HG03196 (cell line): ENCODE measurements at regions not wholly inside any gene's neighbourhood (a gene's known extent, or its start where the extent isn't known, plus 50 kb on each side); places are given as distances from the start of the nearest gene placed in this dataset.
"Not testable (repeated sequence)": the region's sequence is repeated elsewhere in the genome, so short reads cannot be mapped to it uniquely, and the experiment has no call there.

ENCODE experiments used
- ATAC-seq: cut with Tn5 transposase; IDR thresholded peaks from one replicate; pipeline ENCODE4 v1.9.1; 2021; ENCODE audit not compliant: unreplicated experiment

DNA sequence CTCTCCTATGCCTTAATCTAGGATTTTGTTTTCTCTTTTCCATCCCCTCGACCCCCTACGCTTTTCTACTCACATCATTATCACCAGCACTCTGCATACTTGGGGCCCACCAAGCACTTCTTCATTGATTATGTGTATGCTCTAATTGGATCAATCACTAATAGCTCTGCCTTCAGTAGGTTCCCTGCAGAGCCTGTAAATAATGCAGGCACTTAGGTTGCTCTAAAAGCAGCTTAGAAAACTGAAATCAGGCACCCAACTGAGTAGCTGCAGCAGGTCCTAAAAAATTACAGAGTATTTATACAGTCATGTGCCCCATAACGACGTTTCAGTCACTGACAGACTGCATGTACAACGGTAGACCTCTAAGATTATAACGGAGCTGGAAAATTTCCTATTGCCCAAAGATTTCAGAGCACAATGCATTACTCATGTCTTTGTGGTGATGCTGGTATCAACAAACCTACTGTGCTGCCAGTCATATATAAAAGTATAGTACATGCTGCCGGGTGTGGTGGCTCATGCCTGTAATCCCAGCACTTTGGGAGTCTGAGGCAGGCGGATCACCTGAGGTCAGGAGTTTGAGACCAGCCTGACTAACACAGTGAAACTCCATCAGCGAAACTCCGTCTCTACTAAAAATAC lies 280.4 kb downstream of the HS3ST3B1 start:
- no peak for ATAC-seq

GRCh38 chr17:14580499-14580898 lies 279.6 kb downstream of the HS3ST3B1 start:
- ATAC-seq: no peak

GRCh38 chr17:14579716-14580115 lies 278.8 kb downstream of the HS3ST3B1 start:
- no peak for ATAC-seq

DNA sequence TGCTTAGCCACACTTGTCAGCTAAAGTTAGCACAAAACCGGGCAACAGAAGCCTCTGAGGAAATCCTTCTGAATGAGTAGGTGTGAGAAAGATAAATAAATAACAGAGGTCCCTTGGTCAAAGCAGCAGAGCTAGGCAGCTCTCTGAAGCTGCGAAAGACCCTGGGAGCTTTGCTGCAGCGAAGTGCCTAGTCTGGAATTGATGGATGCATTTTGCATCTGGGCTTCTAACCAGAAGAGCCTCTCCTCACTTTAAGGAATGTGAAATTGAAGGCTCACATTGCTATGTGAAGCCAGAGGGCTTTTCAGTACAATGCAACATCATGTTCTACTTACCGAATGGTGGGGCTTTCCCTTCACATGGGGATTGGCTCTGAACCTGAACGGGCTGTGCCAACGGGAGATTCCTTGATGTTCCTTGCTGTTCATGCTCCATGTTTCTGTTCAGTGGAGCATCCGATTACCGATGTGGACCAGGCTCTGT lies 274.6 kb downstream of the HS3ST3B1 start:
- ATAC-seq: no peak

DNA sequence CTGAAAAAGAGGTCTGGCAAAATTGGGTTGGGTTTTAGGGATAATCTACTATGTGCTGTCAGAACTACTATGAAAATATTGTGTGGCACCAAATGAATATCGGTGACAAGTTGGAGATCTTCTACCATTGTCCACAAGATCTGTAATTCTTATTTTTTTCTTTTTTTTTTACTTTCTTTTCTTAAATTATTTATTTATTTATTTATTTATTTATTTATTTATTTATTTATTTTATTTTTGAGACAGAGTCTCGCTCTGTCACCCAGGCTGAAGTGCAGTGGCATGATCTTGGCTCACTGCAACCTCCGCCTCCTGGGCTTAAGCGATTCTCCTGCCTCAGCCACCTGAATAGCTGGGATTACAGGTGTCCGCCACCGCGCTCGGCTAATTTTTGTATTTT lies 259.4 kb downstream of the HS3ST3B1 start:
- ATAC-seq: not testable (repeated sequence)

GRCh38 chr17:14559264-14560119 lies 258.6 kb downstream of the HS3ST3B1 start:
- ATAC-seq: no peak

- no peak for ATAC-seq
Measured at GRCh38 chr17:14557480-14557879, 256.6 kb downstream of the HS3ST3B1 start.

- ATAC-seq: no peak
Measured at GRCh38 chr17:14553847-14554246, 253.0 kb downstream of the HS3ST3B1 start.

- no peak for ATAC-seq
Measured at GRCh38 chr17:14552306-14552705, 251.4 kb downstream of the HS3ST3B1 start.

- no peak for ATAC-seq
Measured at GRCh38 chr17:14547556-14547955, 246.7 kb downstream of the HS3ST3B1 start.

DNA sequence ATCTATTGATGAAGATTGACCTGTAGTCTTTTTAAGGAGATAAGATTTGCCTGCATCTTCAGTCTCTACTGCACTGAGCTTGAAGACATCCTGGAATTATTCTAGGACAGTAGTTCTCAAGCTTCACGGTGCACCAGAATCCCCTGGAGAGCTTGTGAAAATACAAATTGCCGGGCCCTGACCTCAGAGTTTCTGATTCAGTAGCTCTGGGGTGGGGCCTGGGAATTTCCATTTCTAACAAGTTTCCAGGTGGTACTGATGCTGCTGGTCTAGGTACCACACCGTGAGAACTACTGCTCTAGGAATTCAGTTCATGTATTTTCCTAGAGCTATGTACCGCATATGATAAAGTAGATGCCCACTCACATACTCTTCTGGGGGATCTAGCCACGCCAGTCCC lies 246.1 kb downstream of the HS3ST3B1 start:
- ATAC-seq: no peak

DNA sequence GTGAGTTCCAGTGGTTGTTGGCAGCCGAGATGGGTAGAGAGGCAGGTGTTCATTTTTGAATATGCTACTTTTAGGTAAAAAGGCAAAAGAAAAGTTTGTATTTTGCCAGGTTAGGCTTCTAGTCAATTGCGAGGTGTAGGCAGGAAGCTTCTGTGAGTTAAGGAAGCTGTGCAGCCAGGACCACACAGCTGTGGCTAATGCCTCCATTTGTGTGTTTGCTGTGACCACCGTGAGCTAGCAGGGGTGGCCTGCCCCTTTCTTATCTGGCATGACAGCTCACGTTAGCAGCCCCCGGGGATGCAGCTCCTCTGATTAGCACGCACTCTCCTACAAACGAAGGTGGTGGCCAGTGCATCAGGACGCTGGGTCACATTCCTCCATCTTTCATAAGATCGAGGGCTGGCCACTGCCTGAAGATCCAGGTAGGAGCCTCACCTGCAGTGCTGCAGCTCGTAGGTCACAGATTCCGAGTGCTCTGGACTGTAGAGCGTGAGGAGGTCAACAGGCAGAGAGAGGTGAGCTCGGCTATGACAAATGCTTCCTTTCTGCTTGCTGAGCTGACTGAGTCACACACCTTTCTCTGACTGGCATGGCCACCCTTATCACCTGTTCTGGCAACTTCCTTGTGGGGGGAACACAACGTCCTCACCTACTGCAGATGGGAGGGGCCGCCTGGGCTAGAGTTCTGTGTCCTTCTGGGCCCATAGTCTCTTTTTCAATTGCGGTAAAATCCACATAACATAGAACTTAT lies 244.4 kb downstream of the HS3ST3B1 start:
- ATAC-seq: no peak

- ATAC-seq: no peak
Measured at GRCh38 chr17:14541714-14542113, 240.8 kb downstream of the HS3ST3B1 start.

GRCh38 chr17:14539801-14540200 lies 238.9 kb downstream of the HS3ST3B1 start:
- no peak for ATAC-seq

- ATAC-seq: not testable (repeated sequence)
Measured at GRCh38 chr17:14532242-14532641, 231.4 kb downstream of the HS3ST3B1 start.

DNA sequence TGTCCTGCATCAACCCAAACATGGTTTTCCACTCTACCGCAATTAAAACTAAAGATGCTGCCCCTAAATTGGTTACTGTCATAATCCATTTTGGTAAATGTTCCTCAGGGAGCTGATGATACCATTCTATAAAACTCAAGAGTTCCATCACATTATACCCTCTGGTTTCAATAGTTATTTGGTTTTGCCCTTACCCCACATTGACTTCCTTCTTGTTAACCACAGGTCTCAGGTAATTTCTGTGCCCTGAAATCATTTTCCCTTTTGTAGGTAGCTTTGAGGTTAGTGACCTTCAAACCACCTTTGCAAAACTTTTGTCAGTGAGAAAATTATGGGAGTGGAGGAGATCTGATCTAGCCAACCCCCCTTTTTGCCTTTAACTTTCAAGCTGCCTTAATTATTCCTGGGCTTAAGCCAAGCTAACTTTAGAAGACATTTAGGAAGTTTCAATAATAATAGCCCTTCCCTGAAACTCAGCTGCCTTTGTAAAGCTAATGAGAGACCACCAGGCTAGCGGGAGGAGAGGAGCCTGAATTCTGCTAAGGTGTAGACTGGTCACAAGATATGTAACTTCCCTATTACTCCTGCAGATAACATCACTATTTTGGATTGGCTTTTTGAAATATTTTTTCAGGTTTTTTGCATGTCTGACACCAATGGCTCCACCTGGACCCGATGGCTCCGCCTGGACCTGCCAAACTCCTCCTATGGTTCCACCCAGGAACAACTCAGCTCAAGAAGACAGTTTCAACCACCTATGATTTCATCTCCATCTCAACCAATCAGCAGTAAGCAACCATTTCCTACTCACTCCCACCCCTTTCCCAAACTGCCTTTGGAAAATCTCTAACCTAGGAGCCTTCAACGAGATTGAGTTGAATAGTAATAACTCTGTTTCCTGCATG lies 224.9 kb downstream of the HS3ST3B1 start:
- no peak for ATAC-seq

DNA sequence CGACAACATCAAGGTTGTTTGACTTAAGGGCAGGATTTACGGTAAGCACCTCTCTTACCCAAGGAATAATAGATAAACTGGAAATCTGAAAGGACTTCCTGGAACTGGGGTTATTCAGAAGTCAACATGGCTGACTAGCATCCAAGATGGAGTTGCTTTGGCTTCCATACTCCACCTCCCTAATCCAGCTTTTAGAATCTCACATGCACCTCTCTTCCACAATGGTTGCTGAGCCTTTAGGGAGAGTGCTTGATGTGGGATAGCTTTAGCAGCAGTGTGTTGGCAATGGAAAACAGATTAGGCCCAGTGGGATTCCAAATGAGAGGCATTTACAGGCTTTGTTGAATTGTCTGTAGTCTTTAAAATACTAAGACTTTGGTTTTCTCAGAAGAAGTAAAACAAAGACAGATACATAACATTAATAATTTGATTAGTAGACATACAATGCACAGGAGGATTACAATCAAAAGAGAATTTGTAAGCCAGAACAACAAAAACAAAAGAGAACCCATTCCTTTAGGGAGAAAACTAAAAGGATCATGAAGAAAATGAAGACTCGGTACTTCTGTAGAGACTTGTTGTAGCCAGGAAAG lies 222.0 kb downstream of the HS3ST3B1 start:
- no peak for ATAC-seq

GRCh38 chr17:14518919-14519318 lies 218.0 kb downstream of the HS3ST3B1 start:
- ATAC-seq: not testable (repeated sequence)

DNA sequence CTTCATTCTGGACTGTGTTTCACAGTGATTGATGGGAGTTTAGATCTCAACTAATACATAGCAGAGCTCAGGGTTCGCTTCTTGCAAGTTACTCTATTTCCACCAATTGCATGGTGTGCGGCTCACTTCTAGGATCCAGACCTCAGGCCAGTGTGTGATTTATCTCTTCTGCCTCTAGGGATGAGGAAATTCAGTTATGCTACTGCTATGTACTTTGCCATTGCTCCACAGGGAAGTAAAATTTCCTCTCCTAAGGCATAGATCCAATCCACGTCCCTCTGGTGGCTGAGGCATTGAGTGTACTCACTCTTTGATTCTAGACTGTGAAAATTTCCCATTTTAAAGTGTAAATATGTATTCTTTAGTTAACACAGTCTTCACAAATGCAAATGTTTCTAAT lies 214.1 kb downstream of the HS3ST3B1 start:
- no peak for ATAC-seq

DNA sequence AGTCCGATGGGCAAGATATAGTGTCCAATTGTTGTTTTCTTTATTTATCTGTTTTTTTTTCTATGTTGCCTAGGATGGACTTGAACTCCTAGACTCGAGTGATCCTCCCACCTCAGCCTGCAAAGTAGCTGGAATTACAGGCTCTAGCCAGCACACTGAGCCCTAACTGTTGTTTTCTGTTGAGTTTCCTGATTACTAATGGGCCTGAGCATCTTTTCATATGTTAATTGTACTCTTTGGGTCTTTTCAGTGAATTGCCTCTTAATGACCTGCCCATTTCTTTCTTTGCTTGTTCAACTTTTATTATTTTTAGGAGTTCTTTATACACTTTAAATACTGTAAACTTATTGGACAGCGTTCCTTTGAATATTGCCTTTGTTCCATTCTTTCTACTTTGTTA lies 213.0 kb downstream of the HS3ST3B1 start:
- ATAC-seq: no peak
